Astrocyte (in vitro differentiated cells and primary cell): ENCODE measurements at regions not wholly inside any gene's neighbourhood (a gene's known extent, or its start where the extent isn't known, plus 50 kb on each side); places are given as distances from the start of the nearest gene placed in this dataset.

Experiments used
- DNase-seq: peaks from one replicate; pipeline ENCODE4 v3.0.0-alpha.2; 2010; ENCODE audit warnings: low read depth
- FAIRE-seq: peaks from 2 replicates; lab custom pipeline; 2011; peaks lifted over from hg19 to GRCh38; lab: Jason Lieb, UNC
- H2AFZ ChIP-seq: 2 replicates; pipeline ENCODE4 v1.6.0; 2012; ENCODE audit warnings: low read depth, low read length, inconsistent platforms
- H3K27ac ChIP-seq: 2 replicates; pipeline ENCODE4 v1.5.1; 2011; ENCODE audit warnings: low read depth, low read length, inconsistent platforms
- H3K27me3 ChIP-seq: 2 replicates; pipeline ENCODE4 v1.6.0; 2011; ENCODE audit warnings: low read length, inconsistent platforms; ENCODE audit not compliant: insufficient read depth
- H3K36me3 ChIP-seq: 2 replicates; pipeline ENCODE4 v1.5.1; 2011; ENCODE audit warnings: low read length, inconsistent platforms; ENCODE audit not compliant: insufficient read depth
- H3K4me1 ChIP-seq: 2 replicates; pipeline ENCODE4 v1.5.1; 2011; ENCODE audit warnings: low read length, inconsistent platforms; ENCODE audit not compliant: insufficient read depth
- H3K4me2 ChIP-seq: 2 replicates; pipeline ENCODE4 v1.6.0; 2012; ENCODE audit warnings: low read length, inconsistent platforms
- H3K4me3 ChIP-seq: 2 replicates; pipeline ENCODE4 v1.5.1; 2011; ENCODE audit warnings: low read depth, mild to moderate bottlenecking, low read length, inconsistent platforms; ENCODE audit not compliant: insufficient read depth
- H3K79me2 ChIP-seq: 2 replicates; pipeline ENCODE4 v1.6.0; 2012; ENCODE audit warnings: mild to moderate bottlenecking, low read length, inconsistent platforms; ENCODE audit not compliant: insufficient read depth
- H3K9ac ChIP-seq: 2 replicates; pipeline ENCODE4 v1.6.0; 2012; ENCODE audit warnings: mild to moderate bottlenecking, low read length, inconsistent platforms
- H3K9me3 ChIP-seq: 2 replicates; pipeline ENCODE4 v1.5.1; 2012; ENCODE audit warnings: low read depth, mild to moderate bottlenecking, low read length, inconsistent platforms; ENCODE audit not compliant: insufficient read depth
- H4K20me1 ChIP-seq: 2 replicates; pipeline ENCODE4 v1.6.0; 2012; ENCODE audit warnings: low read length, inconsistent platforms; ENCODE audit not compliant: insufficient read depth
- H3K27ac Mint-ChIP-seq: one replicate; pipeline ENCODE4 v1.8.0; 2021; ENCODE audit warnings: mild to moderate bottlenecking, mixed read lengths; ENCODE audit not compliant: unreplicated experiment
- H3K27me3 Mint-ChIP-seq: one replicate; pipeline ENCODE4 v1.8.0; 2021; ENCODE audit warnings: low read depth, mixed read lengths; ENCODE audit not compliant: unreplicated experiment
- H3K36me3 Mint-ChIP-seq: one replicate; pipeline ENCODE4 v1.8.0; 2021; ENCODE audit warnings: low read depth, mixed read lengths; ENCODE audit not compliant: unreplicated experiment
- H3K4me1 Mint-ChIP-seq: one replicate; pipeline ENCODE4 v1.8.0; 2021; ENCODE audit warnings: low read depth, mixed read lengths; ENCODE audit not compliant: unreplicated experiment
- H3K4me3 Mint-ChIP-seq: one replicate; pipeline ENCODE4 v1.8.0; 2021; ENCODE audit warnings: mild to moderate bottlenecking, moderate library complexity, mixed read lengths; ENCODE audit not compliant: unreplicated experiment
- H3K9me3 Mint-ChIP-seq: one replicate; pipeline ENCODE4 v1.8.0; 2021; ENCODE audit warnings: mild to moderate bottlenecking, mixed read lengths; ENCODE audit not compliant: unreplicated experiment
- CTCF ChIP-seq: IDR thresholded peaks from 2 replicates; pipeline ENCODE4 v1.5.1; 2011; ENCODE audit warnings: low read depth, mild to moderate bottlenecking, inconsistent platforms, low read length, moderate library complexity; ENCODE audit not compliant: insufficient read depth
- EZH2 ChIP-seq: IDR thresholded peaks from 2 replicates; pipeline ENCODE4 v1.6.1; 2012; ENCODE audit warnings: mild to moderate bottlenecking, low read length, inconsistent platforms; ENCODE audit not compliant: insufficient read depth

GRCh38 chr4:156614536-156614935, 357.1 kb downstream of the PDGFC start:
- Histone ChIP-seq H3K4me2 (peak overlapping the region; percentile 61), H3K79me2 (no peaks in the 10 kb centered on the region), H4K20me1 (no peaks in the 10 kb centered on the region), H3K27ac (peak overlapping the region; percentile 80), H3K9me3 (no peaks in the 10 kb centered on the region), H2AFZ (no peak overlapping the region), H3K27me3 (no peaks in the 10 kb centered on the region), H3K36me3 (no peaks in the 10 kb centered on the region), H3K4me3 (no peak overlapping the region), H3K4me1 (peaks cover 19% of the 10 kb centered on the region), H3K9ac (peak overlapping the region; percentile 47)
- Mint-ChIP-seq H3K9me3 (peaks cover 1% of the 10 kb centered on the region), H3K36me3 (no peaks in the 10 kb centered on the region), H3K27me3 (no peaks in the 10 kb centered on the region), H3K4me1 (peaks cover 42% of the 10 kb centered on the region), H3K27ac (peak overlapping the region; percentile 90), H3K4me3 (no peak overlapping the region)
- DNase-seq (no peak), FAIRE-seq (no peak)
- no peak for TF ChIP-seq EZH2
- no peak for TF ChIP-seq CTCF

- Histone ChIP-seq H3K36me3 (no peaks in the 10 kb centered on the region), H3K79me2 (no peaks in the 10 kb centered on the region), H3K9ac (no peak overlapping the region), H2AFZ (no peak overlapping the region), H3K4me1 (peaks cover 13% of the 10 kb centered on the region), H3K9me3 (no peaks in the 10 kb centered on the region), H3K4me2 (no peak overlapping the region), H3K4me3 (no peak overlapping the region), H3K27me3 (no peaks in the 10 kb centered on the region), H4K20me1 (no peaks in the 10 kb centered on the region), H3K27ac (no peak overlapping the region)
- no peak overlapping the region for H3K27ac Mint-ChIP-seq
- TF ChIP-seq CTCF (no peak), EZH2 (no peak)
- no peak overlapping the region for H3K4me3 Mint-ChIP-seq
- FAIRE-seq, result no peak
- H3K9me3 Mint-ChIP-seq, result peaks cover 1% of the 10 kb centered on the region
- H3K27me3 Mint-ChIP-seq, result no peaks in the 10 kb centered on the region
- DNase-seq, result peak; percentile 22
- peaks cover 30% of the 10 kb centered on the region for H3K4me1 Mint-ChIP-seq
- no peaks in the 10 kb centered on the region for H3K36me3 Mint-ChIP-seq
Observed at GRCh38 chr4:156609421-156609820, 362.2 kb downstream of the PDGFC start.

- H3K9ac ChIP-seq, result no peak overlapping the region
- H2AFZ ChIP-seq, result no peak overlapping the region
- H3K79me2 ChIP-seq, result no peaks in the 10 kb centered on the region
- TF ChIP-seq CTCF, result no peak
- no peak for TF ChIP-seq EZH2
- H3K27me3 ChIP-seq, result no peaks in the 10 kb centered on the region
- no peak overlapping the region for H3K4me3 ChIP-seq
- Mint-ChIP-seq H3K4me3 (no peak overlapping the region), H3K36me3 (no peaks in the 10 kb centered on the region), H3K4me1 (peaks cover 23% of the 10 kb centered on the region), H3K27ac (no peak overlapping the region), H3K27me3 (no peaks in the 10 kb centered on the region), H3K9me3 (peaks cover 1% of the 10 kb centered on the region)
- no peak for FAIRE-seq
- H3K36me3 ChIP-seq, result no peaks in the 10 kb centered on the region
- no peak overlapping the region for H3K27ac ChIP-seq
- H3K4me1 ChIP-seq, result peaks cover 10% of the 10 kb centered on the region
- peak; percentile 55 for DNase-seq
- H3K4me2 ChIP-seq, result no peak overlapping the region
- H4K20me1 ChIP-seq, result no peaks in the 10 kb centered on the region
- H3K9me3 ChIP-seq, result no peaks in the 10 kb centered on the region
Observed at GRCh38 chr4:156608651-156609050, 362.9 kb downstream of the PDGFC start.
